RWPE1 (cell line): ENCODE measurements at regions not wholly inside any gene's neighbourhood (a gene's known extent, or its start where the extent isn't known, plus 50 kb on each side); places are given as distances from the start of the nearest gene placed in this dataset.
"Not testable (repeated sequence)": the region's sequence is repeated elsewhere in the genome, so short reads cannot be mapped to it uniquely, and the experiment has no call there.

Experiments
- CTCF ChIA-PET: fragments of 350-600 bp; sonication (Branson Sonifier 250); formaldehyde crosslinking; extraction: SDS; loops from one replicate; lab custom pipeline; 2021; lab: Yijun Ruan, JAX
- POLR2A ChIA-PET: fragments of 400-600 bp; formaldehyde crosslinking; extraction: SDS; loops from one replicate; lab custom pipeline; 2020; ENCODE audit warnings: antibody characterized with exemption; ENCODE audit not compliant: low non-redundant PET; lab: Yijun Ruan, JAX
- DNase-seq: peaks from one replicate; pipeline ENCODE4 v3.0.0; 2012; ENCODE audit warnings: low spot score
- H3K27ac ChIP-seq: fragments of 450-650 bp; 2 replicates; pipeline ENCODE4 v1.5.1; 2017
- TF ChIP-seq, protein P1 (sequence below): fragments of 450-650 bp; conservative IDR thresholded peaks from 2 replicates; pipeline ENCODE4 v1.5.1; 2017; ENCODE audit warnings: low read depth, mild to moderate bottlenecking

DNA sequence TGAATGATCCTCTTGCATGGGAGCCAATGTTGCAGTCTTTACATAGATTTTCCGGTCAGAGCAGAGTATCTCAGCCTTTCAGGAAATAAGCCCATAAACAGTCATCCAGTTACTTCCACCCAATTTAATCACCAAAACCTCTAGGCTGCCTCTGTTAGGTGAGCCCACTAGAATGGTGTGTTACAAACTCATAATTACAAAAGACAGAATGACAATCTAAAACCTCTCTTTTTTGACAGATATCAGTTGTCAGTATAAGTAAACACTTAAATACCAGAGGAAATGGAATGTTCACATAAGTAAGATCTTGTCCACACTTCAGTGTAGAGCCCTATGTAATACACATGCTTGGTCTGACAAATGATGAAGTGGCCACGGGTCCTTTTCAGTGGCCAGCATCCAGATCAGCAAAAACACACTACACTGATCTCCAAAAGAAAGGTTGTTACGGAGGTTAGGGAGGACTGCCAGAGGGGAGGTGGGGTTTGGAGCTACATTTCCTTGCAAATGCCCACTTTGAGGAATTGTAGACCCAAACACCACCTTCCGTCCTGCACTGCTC is 71.3 kb upstream of the FBXO28 start:
- no peak overlapping the region for H3K27ac ChIP-seq
- ChIA-PET CTCF (interaction anchor here (0.6 kb wide), 1 partner anchor 54 kb away, joined by 3 read pairs; no protein-coding TSS in a partner anchor), POLR2A (no interaction called here)
- DNase-seq = no peak
- TF ChIP-seq, protein P1, sequence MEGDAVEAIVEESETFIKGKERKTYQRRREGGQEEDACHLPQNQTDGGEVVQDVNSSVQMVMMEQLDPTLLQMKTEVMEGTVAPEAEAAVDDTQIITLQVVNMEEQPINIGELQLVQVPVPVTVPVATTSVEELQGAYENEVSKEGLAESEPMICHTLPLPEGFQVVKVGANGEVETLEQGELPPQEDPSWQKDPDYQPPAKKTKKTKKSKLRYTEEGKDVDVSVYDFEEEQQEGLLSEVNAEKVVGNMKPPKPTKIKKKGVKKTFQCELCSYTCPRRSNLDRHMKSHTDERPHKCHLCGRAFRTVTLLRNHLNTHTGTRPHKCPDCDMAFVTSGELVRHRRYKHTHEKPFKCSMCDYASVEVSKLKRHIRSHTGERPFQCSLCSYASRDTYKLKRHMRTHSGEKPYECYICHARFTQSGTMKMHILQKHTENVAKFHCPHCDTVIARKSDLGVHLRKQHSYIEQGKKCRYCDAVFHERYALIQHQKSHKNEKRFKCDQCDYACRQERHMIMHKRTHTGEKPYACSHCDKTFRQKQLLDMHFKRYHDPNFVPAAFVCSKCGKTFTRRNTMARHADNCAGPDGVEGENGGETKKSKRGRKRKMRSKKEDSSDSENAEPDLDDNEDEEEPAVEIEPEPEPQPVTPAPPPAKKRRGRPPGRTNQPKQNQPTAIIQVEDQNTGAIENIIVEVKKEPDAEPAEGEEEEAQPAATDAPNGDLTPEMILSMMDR = no peak

DNA sequence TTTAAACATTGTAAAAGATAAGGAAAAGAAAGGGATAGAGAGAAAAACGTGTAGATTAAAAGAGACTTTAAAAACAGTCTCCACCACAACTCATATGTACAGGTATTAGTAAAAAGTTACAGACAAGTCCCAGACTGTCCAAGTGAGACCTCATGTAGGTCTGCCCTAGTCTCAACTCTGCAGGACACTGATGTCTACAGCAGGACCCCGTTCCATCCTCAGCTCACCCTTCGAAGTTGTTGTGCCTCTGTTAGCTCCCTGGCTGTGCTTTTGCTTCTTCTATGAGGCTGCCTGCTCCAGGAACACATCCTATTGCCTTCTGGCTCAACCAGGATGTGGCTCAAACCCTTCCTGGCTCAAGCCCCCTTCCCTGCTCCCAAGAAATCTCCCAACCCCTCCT is 72.9 kb upstream of the FBXO28 start:
- TF ChIP-seq, protein P1 = no peak
- ChIA-PET POLR2A (no interaction called here), CTCF (interaction anchor here (1.2 kb wide), 1 partner anchor 10 kb away, joined by 6 read pairs; no protein-coding TSS in a partner anchor)
- H3K27ac ChIP-seq = no peak overlapping the region
- no peak for DNase-seq

- DNase-seq, POLR2A ChIA-PET, H3K27ac ChIP-seq, CTCF ChIA-PET: not testable (repeated sequence)
These were observed 73.5 kb upstream of the FBXO28 start for GRCh38 chr1:224040423-224040822.

DNA sequence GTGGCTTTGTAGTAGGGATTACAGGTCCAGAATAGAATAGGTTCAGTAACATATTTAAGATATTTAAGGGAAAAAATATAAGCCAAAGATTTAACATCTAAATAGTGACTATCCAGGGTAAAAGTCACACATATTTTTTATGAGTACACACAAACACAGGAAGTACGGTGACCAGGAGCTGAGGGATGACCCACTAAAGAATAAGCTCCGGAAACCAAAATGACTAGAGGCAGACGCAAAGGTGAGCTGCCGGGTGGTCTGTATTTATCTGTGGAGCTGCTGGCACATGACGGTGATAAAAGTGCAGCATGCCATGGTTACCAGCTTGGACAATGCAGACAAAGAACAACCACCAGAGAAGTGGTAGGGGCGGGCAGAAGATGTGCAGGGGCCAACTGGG is 73.9 kb upstream of the FBXO28 start:
- H3K27ac ChIP-seq, POLR2A ChIA-PET, CTCF ChIA-PET, DNase-seq: not testable (repeated sequence)

DNA sequence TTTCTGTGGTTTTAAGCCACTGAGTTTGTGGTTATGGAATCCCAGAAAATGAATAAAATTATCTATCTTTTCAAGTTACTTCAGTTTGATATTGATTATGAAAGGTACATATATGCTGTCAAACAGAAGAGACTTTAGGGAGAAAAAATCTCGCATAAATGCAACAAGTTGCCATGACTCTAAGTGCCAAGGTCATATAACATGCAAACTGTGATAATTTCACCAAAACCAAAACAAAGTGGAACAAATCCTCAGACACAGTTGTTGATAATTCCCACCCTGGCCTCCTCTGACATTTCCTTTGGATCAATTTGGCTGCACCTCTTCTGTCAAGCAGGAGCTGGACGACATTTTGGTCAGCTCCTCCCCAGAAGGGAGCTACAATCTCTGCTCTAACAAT is 75.1 kb upstream of the FBXO28 start:
- DNase-seq, CTCF ChIA-PET: not testable (repeated sequence)

GRCh38 chr1:224037362-224037761 is 76.5 kb upstream of the FBXO28 start:
- POLR2A ChIA-PET, H3K27ac ChIP-seq, CTCF ChIA-PET, DNase-seq: not testable (repeated sequence)

More for the DNA sequence above, 75.1 kb upstream of the FBXO28 start:
- POLR2A ChIA-PET, H3K27ac ChIP-seq: not testable (repeated sequence)

DNA sequence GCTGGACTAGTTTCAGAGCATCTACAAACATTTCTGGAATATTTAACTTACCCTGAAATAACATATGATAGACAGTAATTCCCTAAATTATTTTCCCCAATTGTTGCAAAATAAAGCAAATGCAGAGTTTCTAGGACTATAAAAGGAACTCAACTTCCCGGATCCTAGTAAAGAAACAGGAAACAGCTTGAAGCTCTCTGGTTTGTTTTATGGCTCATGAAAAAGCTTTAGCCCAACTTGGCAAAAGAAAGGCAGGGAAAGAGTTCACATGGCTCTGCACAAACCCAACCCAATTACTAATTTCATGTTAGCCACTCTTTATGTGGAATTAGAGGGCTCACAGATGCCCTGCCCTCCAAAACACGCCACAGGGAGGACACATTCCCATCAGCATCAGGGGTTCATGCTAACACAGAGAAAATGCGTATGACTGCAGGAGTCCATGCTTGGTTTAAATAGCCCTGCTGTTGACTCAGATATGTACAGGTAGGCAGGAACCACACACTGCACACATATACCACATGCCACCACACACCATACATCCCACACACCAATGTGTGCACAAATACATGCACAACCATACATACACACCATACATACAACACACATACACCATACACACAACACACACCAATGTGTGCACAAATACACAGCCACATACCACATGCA is 81.2 kb upstream of the FBXO28 start:
- POLR2A ChIA-PET, CTCF ChIA-PET, DNase-seq, H3K27ac ChIP-seq: not testable (repeated sequence)

DNA sequence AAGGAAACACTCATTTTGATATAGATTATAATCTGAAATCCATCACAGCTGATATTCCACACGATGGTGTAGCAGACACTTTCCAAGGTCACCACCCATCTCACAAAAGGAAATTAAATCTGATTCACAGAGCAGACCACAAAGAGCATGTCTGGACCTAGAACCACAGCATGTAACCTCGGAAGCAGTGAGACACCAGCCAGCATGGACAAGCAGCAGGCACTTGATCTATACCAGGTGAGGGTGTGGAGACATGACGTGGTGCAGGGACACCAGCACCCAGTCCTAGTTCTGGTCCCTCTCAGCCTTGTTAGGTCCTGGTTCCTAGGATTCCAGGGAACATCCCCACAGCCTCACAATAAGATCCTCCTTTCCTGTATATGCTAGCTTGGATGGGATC is 81.9 kb upstream of the FBXO28 start:
- H3K27ac ChIP-seq, CTCF ChIA-PET, DNase-seq, POLR2A ChIA-PET: not testable (repeated sequence)

- DNase-seq, POLR2A ChIA-PET, CTCF ChIA-PET, H3K27ac ChIP-seq: not testable (repeated sequence)
These were observed 83.7 kb upstream of the FBXO28 start for GRCh38 chr1:224030257-224030656.

GRCh38 chr1:224029286-224030025 is 84.5 kb upstream of the FBXO28 start:
- CTCF ChIA-PET, POLR2A ChIA-PET, H3K27ac ChIP-seq, DNase-seq: not testable (repeated sequence)

GRCh38 chr1:224028802-224029201 is 85.1 kb upstream of the FBXO28 start:
- H3K27ac ChIP-seq, POLR2A ChIA-PET, DNase-seq, CTCF ChIA-PET: not testable (repeated sequence)

DNA sequence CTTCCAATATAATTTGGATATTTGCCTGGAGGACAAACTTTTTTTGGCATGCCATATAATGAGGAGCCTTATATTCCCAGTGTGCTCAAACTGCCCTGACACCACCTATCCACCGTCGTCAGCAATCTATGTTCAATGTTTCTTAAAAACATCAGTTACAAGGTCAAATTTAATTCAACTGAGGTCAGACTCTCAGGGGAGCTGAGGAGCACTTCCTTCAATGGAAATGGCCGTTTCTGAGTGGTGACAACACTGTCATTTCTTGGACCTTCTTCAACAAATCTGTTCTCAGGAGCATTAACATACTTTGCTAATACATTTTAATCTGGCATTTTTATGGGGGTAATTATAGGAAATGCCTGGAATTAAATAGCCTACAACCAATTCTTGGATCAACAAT is 90.8 kb upstream of the FBXO28 start:
- DNase-seq, H3K27ac ChIP-seq, POLR2A ChIA-PET, CTCF ChIA-PET: not testable (repeated sequence)

DNA sequence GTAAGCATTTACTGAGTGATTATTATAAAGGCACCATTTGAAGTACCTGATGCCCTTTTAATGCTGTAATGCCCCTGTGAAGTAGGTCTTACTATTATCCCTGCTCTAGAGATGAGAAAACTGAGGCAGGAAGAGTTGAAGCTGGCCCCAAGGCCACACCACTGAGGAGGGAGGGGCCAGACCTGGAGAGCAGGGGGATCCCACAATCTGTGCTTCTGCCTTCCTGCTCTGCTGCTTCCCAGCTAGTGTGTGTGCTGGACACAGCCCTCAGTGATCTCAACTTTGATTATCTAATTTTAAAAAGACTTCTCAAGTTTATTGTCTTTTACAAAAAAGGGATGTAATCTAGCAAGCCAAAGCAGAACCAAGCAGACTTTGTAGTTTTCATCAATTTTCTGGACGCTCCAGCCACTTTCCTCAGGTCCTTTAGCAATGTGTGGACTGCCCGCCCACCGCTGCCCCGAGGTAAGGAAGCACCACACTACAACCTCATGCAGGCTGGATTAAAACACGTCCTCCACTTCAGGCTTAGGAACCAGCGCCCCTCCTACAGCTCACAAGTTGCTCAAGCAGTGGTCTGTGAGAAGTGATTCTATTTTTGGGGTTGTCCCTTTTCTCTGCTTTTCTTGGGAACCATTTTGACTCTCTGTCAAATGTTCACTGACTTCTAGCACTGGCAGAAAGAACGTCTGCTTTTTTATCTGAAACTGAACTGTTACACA is 91.5 kb upstream of the FBXO28 start:
- H3K27ac ChIP-seq, CTCF ChIA-PET, POLR2A ChIA-PET, DNase-seq: not testable (repeated sequence)

DNA sequence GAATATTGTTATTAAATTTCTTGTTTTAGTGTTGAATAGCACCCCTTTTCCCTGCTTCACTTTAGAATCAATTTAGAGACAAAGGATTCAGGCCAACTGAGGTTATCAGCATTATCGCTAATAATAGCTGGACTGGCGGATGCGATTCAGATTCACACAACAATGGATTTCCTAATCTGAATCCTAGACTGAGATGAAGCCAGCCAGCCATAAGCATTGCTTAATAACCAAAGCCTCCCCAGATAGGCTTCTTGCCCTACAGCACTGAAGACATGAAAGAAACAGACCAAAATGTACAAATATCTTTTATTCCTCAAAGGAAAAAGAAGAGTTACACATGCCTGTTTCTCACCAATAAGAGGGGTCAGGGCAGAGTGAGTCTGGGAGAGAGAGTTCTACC is 94.0 kb upstream of the FBXO28 start:
- CTCF ChIA-PET, POLR2A ChIA-PET, DNase-seq, H3K27ac ChIP-seq: not testable (repeated sequence)
